KMS-11 (cell line): ENCODE measurements at regions not wholly inside any gene's neighbourhood (a gene's known extent, or its start where the extent isn't known, plus 50 kb on each side); places are given as distances from the start of the nearest gene placed in this dataset.

Experiments
- H2AFZ ChIP-seq: fragments of 200-600 bp; sonication (generic); 2 replicates; pipeline ENCODE4 v1.6.1; 2016; ENCODE audit warnings: antibody characterized with exemption, mixed run types, low read depth
- H3K27ac ChIP-seq: fragments of 200-600 bp; sonication (generic); 2 replicates; pipeline ENCODE4 v1.6.1; 2016; ENCODE audit warnings: mild to moderate bottlenecking, mixed run types
- H3K27me3 ChIP-seq: fragments of 200-600 bp; sonication (generic); 2 replicates; pipeline ENCODE4 v1.6.1; 2017; ENCODE audit warnings: mild to moderate bottlenecking, low read depth, mixed run types, moderate library complexity; ENCODE audit not compliant: insufficient read depth
- H3K36me3 ChIP-seq: fragments of 200-600 bp; sonication (generic); 2 replicates; pipeline ENCODE4 v1.6.1; 2017; ENCODE audit warnings: mild to moderate bottlenecking, mixed run types; ENCODE audit not compliant: insufficient read depth
- H3K4me1 ChIP-seq: fragments of 200-600 bp; sonication (generic); 2 replicates; pipeline ENCODE4 v1.6.1; 2016; ENCODE audit warnings: mild to moderate bottlenecking, low read depth, mixed run types; ENCODE audit not compliant: poor library complexity, severe bottlenecking
- H3K4me2 ChIP-seq: fragments of 200-600 bp; sonication (generic); 2 replicates; pipeline ENCODE4 v1.7.0; 2016; ENCODE audit warnings: mild to moderate bottlenecking, mixed run types
- H3K4me3 ChIP-seq: fragments of 200-600 bp; sonication (generic); IDR thresholded peaks from 2 replicates; pipeline ENCODE4 v1.6.1; 2017; ENCODE audit warnings: low read depth, low read length, mixed read lengths; ENCODE audit not compliant: insufficient read depth
- H3K79me2 ChIP-seq: fragments of 200-600 bp; sonication (generic); 2 replicates; pipeline ENCODE4 v1.6.1; 2016; ENCODE audit warnings: low read depth, mixed run types; ENCODE audit not compliant: insufficient read depth
- H3K9ac ChIP-seq: fragments of 200-600 bp; sonication (generic); 2 replicates; pipeline ENCODE4 v1.6.1; 2016; ENCODE audit warnings: mild to moderate bottlenecking, mixed run types
- H4K20me1 ChIP-seq: fragments of 200-600 bp; sonication (generic); 2 replicates; pipeline ENCODE4 v1.6.1; 2016; ENCODE audit warnings: mild to moderate bottlenecking, mixed run types; ENCODE audit not compliant: insufficient read depth
- CTCF ChIP-seq: fragments of 200-600 bp; sonication (generic); conservative IDR thresholded peaks from 2 replicates; pipeline ENCODE4 v1.6.1; 2017; ENCODE audit warnings: low read depth, mild to moderate bottlenecking, antibody characterized with exemption, low read length, moderate library complexity, mixed read lengths

GRCh38 chrX:8037593-8038348 lies 110.6 kb upstream of the PNPLA4 start:
- Histone ChIP-seq H2AFZ (no peak overlapping the region), H3K27me3 (no peaks in the 10 kb centered on the region), H3K27ac (no peak overlapping the region), H3K36me3 (no peaks in the 10 kb centered on the region), H4K20me1 (no peaks in the 10 kb centered on the region), H3K79me2 (no peaks in the 10 kb centered on the region), H3K4me1 (peaks cover 10% of the 10 kb centered on the region), H3K4me3 (no peak overlapping the region), H3K9ac (no peak overlapping the region), H3K4me2 (peak overlapping the region; percentile 17; the same call in 1 of the 2 replicates)
- TF ChIP-seq CTCF = no peak

- TF ChIP-seq CTCF = no peak
- Histone ChIP-seq H2AFZ (no peak overlapping the region), H3K36me3 (no peaks in the 10 kb centered on the region), H3K4me2 (no peak overlapping the region), H4K20me1 (no peaks in the 10 kb centered on the region), H3K4me1 (peaks cover 10% of the 10 kb centered on the region), H3K79me2 (no peaks in the 10 kb centered on the region), H3K27ac (no peak overlapping the region), H3K4me3 (no peak overlapping the region), H3K9ac (no peak overlapping the region), H3K27me3 (no peaks in the 10 kb centered on the region)
Observed at GRCh38 chrX:8036914-8037313, 109.7 kb upstream of the PNPLA4 start.

GRCh38 chrX:8034058-8034457 lies 106.8 kb upstream of the PNPLA4 start:
- Histone ChIP-seq H2AFZ (no peak overlapping the region), H3K9ac (no peak overlapping the region), H3K27me3 (no peaks in the 10 kb centered on the region), H3K4me1 (peaks cover 10% of the 10 kb centered on the region), H3K36me3 (no peaks in the 10 kb centered on the region), H3K27ac (no peak overlapping the region), H4K20me1 (no peaks in the 10 kb centered on the region), H3K79me2 (no peaks in the 10 kb centered on the region), H3K4me3 (no peak overlapping the region), H3K4me2 (no peak overlapping the region)
- TF ChIP-seq CTCF = no peak

GRCh38 chrX:8033175-8033574 lies 106.0 kb upstream of the PNPLA4 start:
- H3K4me1 ChIP-seq = peaks cover 10% of the 10 kb centered on the region
- no peak overlapping the region for H3K4me3 ChIP-seq
- no peak overlapping the region for H3K4me2 ChIP-seq
- no peak for TF ChIP-seq CTCF
- no peaks in the 10 kb centered on the region for H4K20me1 ChIP-seq
- no peaks in the 10 kb centered on the region for H3K27me3 ChIP-seq
- no peak overlapping the region for H2AFZ ChIP-seq
- H3K9ac ChIP-seq = no peak overlapping the region
- no peak overlapping the region for H3K27ac ChIP-seq
- no peaks in the 10 kb centered on the region for H3K36me3 ChIP-seq
- no peaks in the 10 kb centered on the region for H3K79me2 ChIP-seq
